Hematopoietic multipotent progenitor cell (in vitro differentiated cells): ENCODE measurements at regions not wholly inside any gene's neighbourhood (a gene's known extent, or its start where the extent isn't known, plus 50 kb on each side); places are given as distances from the start of the nearest gene placed in this dataset.

Experiments used
- DNase-seq, 3 donors: peaks; one replicate each; pipeline ENCODE4 v3.0.0-alpha.2; 2011 to 2015; ENCODE audit warnings: low read depth in 2 of 3, low spot score in 2 of 3

GRCh38 chr6:71049198-71049770 lies 92.4 kb upstream of the B3GAT2 start:
- no peak for DNase-seq

DNA sequence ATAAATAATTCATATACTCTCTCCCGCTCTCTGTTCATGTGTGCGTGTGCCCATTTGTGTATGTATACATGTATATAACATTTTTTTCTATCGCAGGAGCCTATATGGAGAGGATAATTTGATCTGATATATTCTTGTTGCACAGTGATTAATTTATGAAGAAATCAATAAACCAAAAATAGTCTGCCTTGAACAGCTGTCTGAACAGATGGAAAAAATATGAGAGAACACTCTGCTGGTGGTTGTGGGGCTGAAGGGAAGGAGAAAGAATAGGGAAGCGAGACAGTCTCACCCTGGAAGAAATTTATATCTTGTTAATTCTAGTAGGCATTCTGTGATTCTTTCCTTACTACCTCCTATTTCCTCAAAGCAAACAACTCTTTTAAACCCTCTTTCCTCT lies 96.6 kb upstream of the B3GAT2 start:
- DNase-seq, result no peak

- DNase-seq, result no peak
Observed at GRCh38 chr6:71056656-71057055, 99.8 kb upstream of the B3GAT2 start.

DNA sequence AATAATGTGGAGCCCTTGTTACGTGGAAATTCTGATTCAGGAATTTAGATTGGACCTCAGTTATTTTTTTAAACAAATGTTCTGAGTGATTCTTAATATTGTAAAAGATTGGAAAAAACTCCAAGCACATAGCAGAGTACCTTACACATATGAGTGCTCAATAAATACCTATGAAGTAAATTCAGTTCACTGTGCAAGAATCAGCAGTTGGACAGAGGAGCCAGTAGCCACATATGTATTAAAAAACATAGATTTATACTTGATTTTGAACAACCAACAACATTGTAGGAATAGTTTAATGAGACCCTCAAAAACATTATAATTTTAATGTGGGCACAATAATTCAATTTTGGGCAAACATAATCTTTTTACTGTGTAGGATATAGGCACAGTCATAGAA lies 109.3 kb upstream of the B3GAT2 start:
- no peak for DNase-seq

DNA sequence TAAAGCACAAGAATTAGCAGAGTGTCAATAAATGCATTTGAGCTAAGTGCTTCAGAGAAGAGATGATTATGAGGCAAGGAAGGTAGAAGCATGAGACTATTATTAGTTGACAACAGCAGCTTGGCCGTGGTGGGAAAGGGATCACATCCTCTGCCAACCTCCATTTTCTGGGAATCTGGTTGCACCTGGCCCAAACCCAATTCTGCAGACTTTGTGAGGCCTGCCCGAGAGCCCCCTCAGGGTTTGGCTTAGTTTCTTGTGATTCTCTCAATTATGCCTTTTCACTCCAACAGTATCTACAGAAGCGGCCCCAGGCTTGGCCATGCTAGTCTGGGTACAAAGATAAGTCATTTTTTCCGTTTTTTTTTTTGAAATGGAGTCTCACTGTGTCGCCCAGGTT lies 111.0 kb upstream of the B3GAT2 start:
- DNase-seq, result no peak

DNA sequence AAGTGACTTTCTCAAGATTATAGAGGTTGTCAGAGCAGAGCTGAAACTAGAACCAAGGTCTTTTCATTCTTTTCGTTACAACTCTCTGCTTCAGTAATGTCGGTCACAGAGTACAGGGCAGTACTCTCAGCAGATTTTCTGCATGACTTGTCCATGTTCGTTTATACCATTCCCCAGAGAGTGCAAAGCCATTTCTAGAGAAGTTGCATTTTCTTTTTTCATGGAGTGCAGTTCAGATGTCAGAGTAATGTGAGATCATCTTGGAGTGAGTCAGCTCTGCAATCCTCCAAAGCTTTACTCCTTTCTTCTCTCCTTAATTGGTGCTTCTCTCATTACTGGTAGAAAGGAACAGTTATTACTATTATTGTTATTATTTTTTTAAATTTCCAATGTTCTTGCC lies 115.6 kb upstream of the B3GAT2 start:
- DNase-seq, result no peak

- DNase-seq, result no peak
Observed at GRCh38 chr6:71077655-71078054, 120.8 kb upstream of the B3GAT2 start.

GRCh38 chr6:71079677-71080076 lies 122.8 kb upstream of the B3GAT2 start:
- DNase-seq, result no peak

DNA sequence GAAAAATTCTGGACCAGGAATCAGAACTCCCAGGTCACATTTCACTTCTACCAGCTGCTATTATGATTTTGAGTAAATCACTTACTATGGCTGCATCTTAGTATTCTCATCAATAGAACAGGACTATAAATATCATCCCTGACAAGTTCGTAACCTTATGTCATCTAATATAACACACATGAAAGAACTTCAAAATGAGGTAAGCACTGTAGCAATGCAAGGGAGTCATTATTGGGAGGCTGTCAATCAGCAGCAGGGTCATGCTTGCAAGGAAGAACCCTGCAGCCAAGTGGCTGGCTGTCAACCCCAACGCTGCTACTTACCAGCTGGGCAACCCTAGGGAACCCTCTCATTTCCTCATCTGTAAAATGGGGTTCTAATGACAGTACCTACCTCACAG lies 123.3 kb upstream of the B3GAT2 start:
- no peak for DNase-seq

DNA sequence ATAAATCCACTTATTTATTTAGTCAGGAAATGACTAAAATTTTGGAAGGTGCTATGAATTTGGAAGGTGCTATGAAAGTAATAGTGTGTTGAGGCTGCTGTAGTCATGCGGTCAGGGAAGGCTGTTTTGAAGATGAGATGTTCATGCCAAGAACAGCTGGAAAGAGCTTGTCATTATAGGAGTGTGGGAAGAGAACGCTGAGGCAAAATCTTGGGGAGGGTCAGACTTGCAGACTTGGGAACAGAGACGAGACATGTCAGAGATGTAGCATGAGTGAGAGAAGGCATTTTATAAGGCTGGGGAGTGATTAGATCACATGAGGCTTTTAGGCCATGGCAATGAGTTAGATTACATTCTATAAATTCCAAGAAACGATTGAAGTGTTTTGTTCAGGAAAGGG lies 124.0 kb upstream of the B3GAT2 start:
- DNase-seq, result no peak

GRCh38 chr6:71082033-71082650 lies 125.3 kb upstream of the B3GAT2 start:
- no peak for DNase-seq

DNA sequence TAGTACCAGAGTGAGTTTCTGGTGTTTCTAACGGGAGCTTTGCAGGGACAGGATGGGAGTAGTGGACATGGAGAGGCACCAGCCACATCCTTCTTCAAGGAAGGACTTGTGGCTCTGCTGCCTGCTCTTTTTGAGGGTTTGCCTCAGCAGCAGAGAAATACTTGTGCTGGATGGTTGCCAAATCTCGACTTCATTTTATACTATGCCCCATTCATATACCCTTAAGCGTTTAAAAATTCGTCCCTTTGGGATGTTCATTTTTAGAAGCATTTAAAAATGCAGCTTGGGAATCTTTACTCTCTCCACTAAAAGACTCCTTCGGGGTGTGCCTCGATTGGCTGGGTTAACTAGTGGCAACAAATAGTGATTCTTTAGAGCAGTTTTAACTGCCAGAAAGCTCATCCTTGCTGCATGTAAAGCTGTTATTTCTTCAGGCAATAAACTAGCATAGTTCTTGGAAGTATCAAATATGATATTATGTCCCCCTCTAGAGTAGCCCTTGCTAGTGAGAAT lies 126.5 kb upstream of the B3GAT2 start:
- no peak for DNase-seq

DNA sequence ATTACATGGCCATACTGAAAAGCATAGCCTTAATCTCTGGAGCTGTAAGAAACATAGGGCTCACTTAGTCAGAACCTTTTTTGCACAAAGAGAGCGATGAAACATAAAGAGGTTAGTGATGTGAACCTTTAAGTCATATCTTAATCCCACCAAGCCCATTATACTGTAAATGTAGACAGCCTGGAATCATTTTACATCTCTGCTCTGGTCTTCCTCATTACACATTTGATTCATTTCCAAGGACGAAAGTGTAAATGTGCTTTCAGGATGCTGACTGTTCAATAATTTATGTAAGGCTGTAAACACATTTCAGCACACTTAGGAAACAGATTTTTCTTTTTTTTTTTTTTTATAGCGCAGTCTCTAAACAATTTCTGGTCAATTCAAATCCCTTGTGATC lies 131.3 kb upstream of the B3GAT2 start:
- no peak for DNase-seq

DNA sequence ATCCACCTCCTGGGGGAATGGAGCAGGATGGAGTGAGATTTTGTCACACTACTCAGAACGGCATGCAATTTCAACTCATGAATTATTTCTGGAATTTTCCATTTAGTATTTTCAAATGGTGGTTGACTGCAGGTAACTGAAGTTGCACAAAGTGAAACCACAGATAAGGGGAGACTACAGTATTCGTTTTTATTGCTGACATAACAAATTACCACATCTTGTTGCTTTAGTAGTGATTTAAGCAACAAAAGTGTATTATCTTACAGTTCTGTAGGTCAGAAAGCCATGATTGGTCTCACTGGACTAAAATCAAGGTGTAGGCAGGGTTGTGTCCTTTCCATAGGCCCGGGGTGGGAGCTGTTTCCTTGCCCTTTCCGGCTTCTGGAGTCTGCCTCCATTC lies 133.4 kb upstream of the B3GAT2 start:
- DNase-seq, result no peak

DNA sequence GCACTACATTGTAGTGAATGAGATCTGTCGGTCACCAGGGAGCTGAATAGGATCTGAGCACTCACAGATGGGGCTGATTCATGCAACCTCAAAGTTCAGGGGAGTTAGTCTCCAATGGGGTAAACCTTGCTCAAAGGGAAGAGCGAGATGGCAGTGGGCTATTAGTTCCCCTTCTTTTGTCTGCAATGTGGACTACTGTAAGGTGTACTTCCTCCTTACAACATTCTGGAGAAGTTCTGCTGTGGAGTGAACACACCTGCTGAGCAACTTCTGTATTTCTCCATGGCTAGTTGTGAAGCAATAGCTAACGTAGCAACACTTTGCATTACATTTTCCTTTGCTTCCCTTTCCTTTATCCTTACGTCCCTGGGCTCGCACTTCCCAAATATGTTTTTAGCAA lies 134.3 kb upstream of the B3GAT2 start:
- DNase-seq, result no peak

DNA sequence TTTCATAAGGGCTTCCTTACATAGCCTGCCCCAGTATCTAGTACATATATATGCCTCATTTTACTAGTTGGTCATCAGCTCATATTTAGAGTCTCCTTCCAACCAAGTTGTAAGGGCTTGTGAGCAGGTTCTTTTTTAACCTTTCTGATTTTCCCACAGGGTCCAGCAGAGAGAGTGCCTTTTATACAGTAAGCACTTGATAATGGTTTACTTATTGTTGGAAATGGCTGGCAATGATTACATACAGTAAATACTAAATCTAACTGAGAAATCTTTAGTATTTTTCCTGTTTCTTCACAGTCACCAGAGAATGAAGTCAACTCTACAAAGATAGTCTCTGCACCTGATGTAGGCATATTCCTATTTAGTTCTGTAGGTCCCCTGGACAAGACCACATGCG lies 135.1 kb upstream of the B3GAT2 start:
- no peak for DNase-seq

GRCh38 chr6:71097264-71097663 lies 140.4 kb upstream of the B3GAT2 start:
- peak in 1 of 3 donors; percentile 7 for DNase-seq

GRCh38 chr6:71099649-71100048 lies 142.8 kb upstream of the B3GAT2 start:
- no peak for DNase-seq

GRCh38 chr6:71103130-71103529 lies 146.3 kb upstream of the B3GAT2 start:
- DNase-seq, result no peak

GRCh38 chr6:71103641-71104040 lies 146.8 kb upstream of the B3GAT2 start:
- no peak for DNase-seq

DNA sequence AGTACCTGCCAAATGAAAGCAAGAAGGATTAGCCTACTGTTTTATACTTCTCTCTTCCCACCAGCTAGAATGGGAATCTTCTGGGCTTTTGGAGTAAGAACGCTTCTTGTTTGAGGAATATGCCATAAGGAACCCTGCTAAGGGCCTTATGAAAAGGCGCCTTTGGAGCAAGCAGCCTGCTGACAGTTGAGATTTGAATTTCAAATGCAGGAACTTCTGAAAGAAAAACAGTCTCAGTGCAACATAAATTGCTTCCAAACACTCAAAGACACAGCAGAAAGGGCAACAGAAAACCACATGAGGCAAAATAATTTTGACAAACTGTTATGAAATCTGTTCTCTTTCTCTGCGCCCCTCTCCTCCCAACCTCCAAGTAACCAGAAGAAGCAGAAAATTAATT lies 149.4 kb upstream of the B3GAT2 start:
- DNase-seq, result no peak

DNA sequence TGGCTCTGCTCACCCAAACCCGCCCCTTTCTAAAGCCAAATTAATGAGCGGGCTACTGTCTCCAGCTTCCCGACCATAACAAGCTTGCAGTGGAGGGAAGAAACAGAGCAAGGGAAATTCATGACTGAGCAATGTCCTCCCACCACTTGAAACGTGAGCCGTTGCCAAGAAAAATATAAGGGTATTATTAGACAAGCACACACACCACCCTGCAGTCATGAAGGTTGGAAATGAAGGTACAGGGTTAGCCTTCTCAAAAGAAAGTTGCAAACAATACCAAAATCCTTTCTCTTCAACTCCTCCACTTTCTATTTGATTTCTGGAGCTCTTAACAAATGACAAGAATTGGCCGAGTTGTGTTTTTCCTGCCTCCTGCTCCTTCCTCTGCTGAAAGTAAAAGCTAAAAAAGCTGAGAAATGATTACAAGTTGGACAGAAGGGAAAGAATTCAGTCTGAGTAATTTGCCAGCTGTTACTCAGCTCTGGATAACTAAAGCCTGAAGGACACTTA lies 151.1 kb upstream of the B3GAT2 start:
- peak in 1 of 3 donors; percentile 2 for DNase-seq

DNA sequence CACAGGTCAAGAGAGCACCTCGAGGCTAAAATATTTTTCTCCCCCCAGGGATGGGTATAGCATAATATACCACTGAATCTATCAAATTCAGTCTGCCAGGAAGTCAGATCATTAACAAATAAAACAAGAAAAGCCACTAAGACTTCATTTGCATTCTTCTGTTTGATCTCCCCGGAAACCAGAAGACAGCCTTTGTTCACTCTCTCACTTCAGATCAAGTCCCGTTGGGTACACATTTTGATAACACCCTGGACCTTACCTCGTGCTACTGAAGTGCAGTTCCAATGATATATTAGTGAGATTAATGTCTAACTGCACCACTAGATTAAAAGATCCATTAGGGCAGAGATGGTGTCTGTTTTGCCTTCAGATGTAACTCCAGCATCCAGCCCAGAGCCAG lies 157.7 kb upstream of the B3GAT2 start:
- no peak for DNase-seq
